B cell (primary cell): ENCODE measurements at regions not wholly inside any gene's neighbourhood (a gene's known extent, or its start where the extent isn't known, plus 50 kb on each side); places are given as distances from the start of the nearest gene placed in this dataset.

Source experiments
- ATAC-seq: fragments of 200-7000 bp; cut with Tn5 transposase; one replicate; pipeline ENCODE4 v1.10.0; 2021; ENCODE audit warnings: low read depth, mild to moderate bottlenecking, moderate number of reproducible peaks, moderate library complexity
- CTCF ChIA-PET: fragments of 350-600 bp; sonication (Branson Sonifier 250); formaldehyde crosslinking; loops from one replicate; lab custom pipeline; 2021; ENCODE audit warnings: antibody characterized with exemption, inconsistent platforms; lab: Charles Lee
- POLR2A ChIA-PET: fragments of 350-600 bp; sonication (Branson Sonifier 250); formaldehyde crosslinking; loops from one replicate; lab custom pipeline; 2021; ENCODE audit warnings: antibody characterized with exemption; lab: Charles Lee
- DNase-seq: peaks from one replicate; pipeline ENCODE4 v3.0.0; 2013
- H2AFZ ChIP-seq: 2 replicates; pipeline ENCODE4 v1.6.1; 2012; ENCODE audit warnings: mild to moderate bottlenecking, low read depth, low read length; ENCODE audit not compliant: insufficient read depth, poor library complexity, severe bottlenecking
- H3K27ac ChIP-seq, 2 donors: 1 replicate in 1 of 2; 2 replicates in 1 of 2; pipeline ENCODE4 v1.5.1; 2012 to 2013; ENCODE audit warnings: low read length in 2 of 2, mild to moderate bottlenecking in 2 of 2, moderate library complexity in 1 of 2
- H3K27me3 ChIP-seq, 4 experiments: fragments of 200-600 bp in 1 of 4; sonication (generic) in 1 of 4; replicated peaks in 1 of 4; 1 replicate in 2 of 4; 2 replicates in 2 of 4; pipeline versions ENCODE4 v1.6.1 to v1.7.0; 2013 to 2016; ENCODE audit warnings: low read length in 3 of 4, mild to moderate bottlenecking in 2 of 4, mixed read lengths in 1 of 4, moderate library complexity in 1 of 4; ENCODE audit not compliant: insufficient read depth in 4 of 4, control insufficient read depth in 3 of 4; ENCODE audit errors: control extremely low read depth in 1 of 4
- H3K36me3 ChIP-seq, 2 experiments: replicated peaks in 1 of 2; 1 replicate in 1 of 2; 2 replicates in 1 of 2; pipeline versions ENCODE4 v1.6.1 to v1.7.1; 2013; ENCODE audit warnings: low read length in 1 of 2; ENCODE audit not compliant: insufficient read depth in 2 of 2, control insufficient read depth in 1 of 2; ENCODE audit errors: control extremely low read depth in 1 of 2, extremely low read depth in 1 of 2
- H3K4me1 ChIP-seq, 2 donors: fragments of 200-600 bp in 1 of 2; sonication (generic) in 1 of 2; 1 replicate in 1 of 2; 2 replicates in 1 of 2; pipeline versions ENCODE4 v1.5.1 to v1.6.1; 2013 to 2017; ENCODE audit warnings: low read length in 2 of 2; ENCODE audit not compliant: control insufficient read depth in 2 of 2, insufficient read depth in 2 of 2
- H3K4me2 ChIP-seq: replicated peaks from 2 replicates; pipeline ENCODE3; 2012; ENCODE audit warnings: mild to moderate bottlenecking, low read depth, low read length; ENCODE audit not compliant: poor library complexity, severe bottlenecking
- H3K4me3 ChIP-seq, 5 experiments: fragments of 200-600 bp in 1 of 5; sonication (generic) in 1 of 5; 1 replicate in 3 of 5; 2 replicates in 2 of 5; pipeline versions ENCODE4 v1.5.1 to v1.7.0; 2011 to 2016; ENCODE audit warnings: low read length in 4 of 5, mild to moderate bottlenecking in 4 of 5, low read depth in 2 of 5, control low read depth in 1 of 5, moderate library complexity in 1 of 5; ENCODE audit not compliant: insufficient read depth in 1 of 5; ENCODE audit errors: control extremely low read depth in 1 of 5, extremely low read depth in 1 of 5
- H3K79me2 ChIP-seq: fragments of 200-600 bp; sonication (generic); one replicate; pipeline ENCODE4 v1.6.0; 2016; ENCODE audit warnings: low read length; ENCODE audit not compliant: control insufficient read depth, insufficient read depth
- H3K9ac ChIP-seq: fragments of 200-600 bp; sonication (generic); 2 replicates; pipeline ENCODE4 v1.6.1; 2017; ENCODE audit warnings: mild to moderate bottlenecking, low read length, moderate library complexity
- H3K9me3 ChIP-seq, 3 donors: one replicate each; pipeline versions ENCODE4 v1.6.1 to v1.7.1; 2013; ENCODE audit warnings: low read length in 2 of 3; ENCODE audit not compliant: control insufficient read depth in 2 of 3, insufficient read depth in 1 of 3; ENCODE audit errors: control extremely low read depth in 1 of 3
- H4K20me1 ChIP-seq: 2 replicates; pipeline ENCODE4 v1.6.0; 2012; ENCODE audit warnings: mild to moderate bottlenecking, low read length; ENCODE audit not compliant: insufficient read depth, control insufficient read depth, poor library complexity, severe bottlenecking
- H3K27ac Mint-ChIP-seq: one replicate; pipeline ENCODE4 v1.8.0; 2021; ENCODE audit warnings: mixed read lengths
- H3K27me3 Mint-ChIP-seq: one replicate; pipeline ENCODE4 v1.8.0; 2021; ENCODE audit warnings: mixed read lengths
- H3K4me1 Mint-ChIP-seq: one replicate; pipeline ENCODE4 v1.8.0; 2021; ENCODE audit warnings: mixed read lengths
- H3K4me3 Mint-ChIP-seq: one replicate; pipeline ENCODE4 v1.8.0; 2021; ENCODE audit warnings: mixed read lengths
- H3K9me3 Mint-ChIP-seq: one replicate; pipeline ENCODE4 v1.8.0; 2022; ENCODE audit warnings: mixed read lengths; ENCODE audit not compliant: insufficient read depth
- EZH2 ChIP-seq: IDR thresholded peaks from 2 replicates; pipeline ENCODE4 v1.6.1; 2012; ENCODE audit warnings: borderline replicate concordance, low read depth, mild to moderate bottlenecking, moderate library complexity, low read length; ENCODE audit not compliant: insufficient read depth, poor library complexity, severe bottlenecking
- WGBS: methylation state at CpG from one replicate; pipeline ENCODE4 v1.1.5; 2013; ENCODE audit warnings: missing lambda C conversion rate; ENCODE audit not compliant: insufficient coverage; 5-methylcytosine and 5-hydroxymethylcytosine counted together
- intact Hi-C: fragments of 100-400 bp; cut with micrococcal nuclease; formaldehyde crosslinking; loops from one replicate; pipeline ENCODE4 v1.10.0; 2022
- TF ChIP-seq, protein P1 (sequence below): fragments of 200-600 bp; IDR thresholded peaks from one replicate; pipeline ENCODE4 v1.8.0; 2022; ENCODE audit warnings: antibody characterized with exemption, mild to moderate bottlenecking

DNA sequence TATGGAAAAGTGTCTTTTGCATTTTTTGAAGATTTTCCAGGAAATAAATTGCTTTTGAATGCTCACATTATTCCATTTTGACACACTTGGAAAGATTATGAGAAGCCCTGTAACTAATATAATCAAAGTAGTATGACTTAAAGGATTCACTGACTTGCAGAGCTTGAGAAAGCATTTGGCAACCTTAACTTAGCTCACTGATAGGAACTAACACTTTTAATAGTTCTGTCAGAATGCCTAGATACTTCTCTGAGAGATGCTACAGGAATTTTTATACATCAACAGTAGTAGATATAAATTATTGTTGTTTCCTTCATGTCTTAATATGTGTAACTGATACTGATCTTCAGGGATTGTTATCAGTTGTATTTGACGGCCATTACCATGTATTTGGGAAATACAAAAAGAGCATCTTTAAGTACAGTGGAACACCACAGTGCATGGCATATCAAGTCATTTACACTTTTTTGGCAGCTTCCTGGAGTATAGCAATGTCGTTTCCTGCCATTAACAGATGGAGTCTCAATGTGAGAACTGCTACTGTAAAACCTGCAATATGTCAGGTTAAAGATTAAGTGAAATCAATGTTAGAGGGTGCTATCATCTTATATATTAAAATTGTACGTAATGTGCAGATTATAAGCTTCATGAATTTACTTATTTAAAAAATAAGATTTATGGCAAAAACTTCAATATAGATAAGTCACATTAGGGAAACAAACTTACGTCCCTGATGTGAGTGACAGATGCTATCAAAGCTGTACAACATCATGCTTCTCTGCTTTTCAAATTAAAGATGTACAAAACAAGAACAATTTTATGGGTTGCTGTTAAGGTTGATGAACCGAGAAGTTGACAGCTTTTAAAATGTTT lies 1159.8 kb upstream of the MIR17HG start:
- H3K27me3 ChIP-seq = no peaks in the 10 kb centered on the region
- DNase-seq (no peak), ATAC-seq (no peak)
- H3K4me1 ChIP-seq = no peaks in the 10 kb centered on the region
- POLR2A ChIA-PET = no interaction called here
- CTCF ChIA-PET = no interaction called here
- H3K9ac ChIP-seq = no peak overlapping the region
- H3K9me3 ChIP-seq = peaks cover 0 to 3% (median 0%) of the 10 kb centered on the region in 3 donors
- intact Hi-C loops = no loop called here
- Mint-ChIP-seq H3K4me1 (no peaks in the 10 kb centered on the region), H3K27me3 (no peaks in the 10 kb centered on the region), H3K9me3 (peaks cover 3% of the 10 kb centered on the region), H3K4me3 (no peak overlapping the region), H3K27ac (no peak overlapping the region)
- no peaks in the 10 kb centered on the region for H3K79me2 ChIP-seq
- no peak overlapping the region for H3K27ac ChIP-seq
- H3K36me3 ChIP-seq = no peaks in the 10 kb centered on the region
- H3K4me2 ChIP-seq = no peak overlapping the region
- 100% methylated on average over 1 of the region's 5 CpGs for WGBS
- no peak overlapping the region for H2AFZ ChIP-seq
- H4K20me1 ChIP-seq = no peaks in the 10 kb centered on the region
- no peak for TF ChIP-seq EZH2
- TF ChIP-seq, protein P1, sequence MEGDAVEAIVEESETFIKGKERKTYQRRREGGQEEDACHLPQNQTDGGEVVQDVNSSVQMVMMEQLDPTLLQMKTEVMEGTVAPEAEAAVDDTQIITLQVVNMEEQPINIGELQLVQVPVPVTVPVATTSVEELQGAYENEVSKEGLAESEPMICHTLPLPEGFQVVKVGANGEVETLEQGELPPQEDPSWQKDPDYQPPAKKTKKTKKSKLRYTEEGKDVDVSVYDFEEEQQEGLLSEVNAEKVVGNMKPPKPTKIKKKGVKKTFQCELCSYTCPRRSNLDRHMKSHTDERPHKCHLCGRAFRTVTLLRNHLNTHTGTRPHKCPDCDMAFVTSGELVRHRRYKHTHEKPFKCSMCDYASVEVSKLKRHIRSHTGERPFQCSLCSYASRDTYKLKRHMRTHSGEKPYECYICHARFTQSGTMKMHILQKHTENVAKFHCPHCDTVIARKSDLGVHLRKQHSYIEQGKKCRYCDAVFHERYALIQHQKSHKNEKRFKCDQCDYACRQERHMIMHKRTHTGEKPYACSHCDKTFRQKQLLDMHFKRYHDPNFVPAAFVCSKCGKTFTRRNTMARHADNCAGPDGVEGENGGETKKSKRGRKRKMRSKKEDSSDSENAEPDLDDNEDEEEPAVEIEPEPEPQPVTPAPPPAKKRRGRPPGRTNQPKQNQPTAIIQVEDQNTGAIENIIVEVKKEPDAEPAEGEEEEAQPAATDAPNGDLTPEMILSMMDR = no peak
- no peak overlapping the region for H3K4me3 ChIP-seq

DNA sequence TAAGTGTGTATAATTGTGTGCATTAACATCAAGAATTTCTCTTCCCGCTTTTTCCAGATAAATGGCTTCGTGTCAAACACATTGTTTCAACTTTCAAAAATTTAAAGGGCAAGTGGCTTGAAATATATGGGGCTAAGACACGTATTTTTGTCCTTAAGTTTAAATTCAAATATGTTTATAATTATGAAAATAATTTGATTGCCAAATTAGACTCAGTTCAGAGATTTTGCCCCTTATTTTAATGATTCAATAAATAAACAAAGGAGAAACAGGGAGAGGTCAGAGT lies 1159.2 kb upstream of the MIR17HG start:
- Histone ChIP-seq H3K4me2 (no peak overlapping the region), H3K9me3 (peaks cover 0 to 3% (median 0%) of the 10 kb centered on the region in 3 donors), H3K9ac (no peak overlapping the region), H3K4me3 (no peak overlapping the region), H3K27me3 (no peaks in the 10 kb centered on the region), H3K79me2 (no peaks in the 10 kb centered on the region), H2AFZ (no peak overlapping the region), H3K36me3 (no peaks in the 10 kb centered on the region), H4K20me1 (no peaks in the 10 kb centered on the region), H3K4me1 (no peaks in the 10 kb centered on the region), H3K27ac (no peak overlapping the region)
- POLR2A ChIA-PET = no interaction called here
- Mint-ChIP-seq H3K27me3 (no peaks in the 10 kb centered on the region), H3K27ac (no peak overlapping the region), H3K4me3 (no peak overlapping the region), H3K9me3 (peaks cover 3% of the 10 kb centered on the region), H3K4me1 (no peaks in the 10 kb centered on the region)
- TF ChIP-seq EZH2 = no peak
- TF ChIP-seq, protein P1 = no peak
- ATAC-seq (no peak), DNase-seq (no peak)
- intact Hi-C loops = no loop called here
- no CpG with 5 or more reads among the region's 3 CpGs for WGBS
- CTCF ChIA-PET = no interaction called here
